HepG2 (cell line): ENCODE measurements at regions not wholly inside any gene's neighbourhood (a gene's known extent, or its start where the extent isn't known, plus 50 kb on each side); places are given as distances from the start of the nearest gene placed in this dataset.

ENCODE experiments used
- ATAC-seq: fragments of 200-7000 bp; cut with Tn5 transposase; 3 replicates; pipeline ENCODE4 v1.9.1; 2020; ENCODE audit warnings: mild to moderate bottlenecking, moderate library complexity
- BruUV-seq: library from RNA; stranded (reverse); fragments of 400-500 nt; replicated peaks from 2 replicates; lab custom pipeline; 2021; lab: Mats Ljungman, UMichigan
- CTCF ChIA-PET: fragments of 300-600 bp; formaldehyde crosslinking; extraction: SDS; loops from one replicate; lab custom pipeline; 2021; ENCODE audit warnings: low total read pairs, inconsistent platforms, low intra/inter-chr PET ratio; lab: Yijun Ruan, JAX
- POLR2A ChIA-PET: fragments of 350-600 bp; sonication (Branson Sonifier 250); formaldehyde crosslinking; loops from one replicate; lab custom pipeline; 2020; ENCODE audit warnings: antibody characterized with exemption, inconsistent platforms; lab: Yijun Ruan, JAX
- DNase-seq: peaks from one replicate; pipeline ENCODE4 v3.0.0-alpha.2; 2015; ENCODE audit warnings: low spot score
- FAIRE-seq: peaks from 3 replicates; lab custom pipeline; 2011; peaks lifted over from hg19 to GRCh38; lab: Jason Lieb, UNC
- H2AFZ ChIP-seq: one replicate; pipeline ENCODE4 v1.6.1; 2011; ENCODE audit warnings: low read length, inconsistent platforms
- H3K27ac ChIP-seq: fragments of 300-600 bp; 3 replicates; pipeline ENCODE4 v1.8.0; 2011; ENCODE audit warnings: mixed run types, mild to moderate bottlenecking, mixed read lengths, low read length, inconsistent platforms; ENCODE audit not compliant: insufficient read depth; ENCODE audit errors: extremely low read length
- H3K27me3 ChIP-seq, 2 experiments: fragments of 200-600 bp in 1 of 2; 2 replicates in 1 of 2; 3 replicates in 1 of 2; pipeline versions ENCODE4 v1.6.0 to v1.8.0; 2011; ENCODE audit warnings: low read length in 2 of 2, mild to moderate bottlenecking in 2 of 2, moderate library complexity in 2 of 2, inconsistent platforms in 1 of 2; ENCODE audit not compliant: insufficient read depth in 2 of 2, control insufficient read depth in 1 of 2
- H3K36me3 ChIP-seq, 2 experiments: fragments of 200-600 bp in 1 of 2; replicated peaks in 1 of 2; 2 replicates in 1 of 2; 3 replicates in 1 of 2; pipeline versions ENCODE4 v1.5.1 to v1.8.0; 2011; ENCODE audit warnings: low read length in 2 of 2, inconsistent platforms in 1 of 2; ENCODE audit not compliant: insufficient read depth in 2 of 2, control insufficient read depth in 1 of 2
- H3K4me1 ChIP-seq: 2 replicates; pipeline ENCODE4 v1.5.1; 2012; ENCODE audit warnings: low read length, inconsistent platforms; ENCODE audit not compliant: insufficient read depth
- H3K4me2 ChIP-seq: 2 replicates; pipeline ENCODE4 v1.6.0; 2011; ENCODE audit warnings: low read depth, low read length, inconsistent platforms
- H3K4me3 ChIP-seq, 3 experiments: fragments of 200-600 bp in 1 of 3; sonication (generic), shearing (Covaris generic) in 1 of 3; replicated peaks in 1 of 3; 2 replicates each; pipeline ENCODE4 v1.5.1; 2011 to 2016; ENCODE audit warnings: low read length in 3 of 3, inconsistent platforms in 2 of 3, low read depth in 2 of 3, mild to moderate bottlenecking in 2 of 3, control low read depth in 1 of 3, mixed read lengths in 1 of 3; ENCODE audit not compliant: insufficient read depth in 1 of 3
- H3K79me2 ChIP-seq: one replicate; pipeline ENCODE4 v1.6.1; 2011; ENCODE audit warnings: low read length, inconsistent platforms; ENCODE audit not compliant: insufficient read depth
- H3K9ac ChIP-seq: 2 replicates; pipeline ENCODE4 v1.6.0; 2011; ENCODE audit warnings: mild to moderate bottlenecking, low read depth, low read length, inconsistent platforms; ENCODE audit not compliant: insufficient read depth
- H3K9me3 ChIP-seq: 2 replicates; pipeline ENCODE4 v1.5.1; 2012; ENCODE audit warnings: mild to moderate bottlenecking, low read length
- H4K20me1 ChIP-seq: 2 replicates; pipeline ENCODE4 v1.6.0; 2011; ENCODE audit warnings: inconsistent platforms, mild to moderate bottlenecking, low read length, moderate library complexity; ENCODE audit not compliant: insufficient read depth
- GLI4 ChIP-seq: sonication (generic); formaldehyde crosslinking; IDR thresholded peaks from 2 replicates; pipeline ENCODE4 v1.5.1; 2020; ENCODE audit warnings: missing genetic modification reagents, mild to moderate bottlenecking, moderate library complexity, borderline replicate concordance
- IRX3 ChIP-seq: sonication (generic); formaldehyde crosslinking; IDR thresholded peaks from 2 replicates; pipeline ENCODE4 v1.8.1; 2023; ENCODE audit warnings: mild to moderate bottlenecking, low read depth, missing genetic modification reagents, borderline replicate concordance
- KAT7 ChIP-seq: IDR thresholded peaks from 2 replicates; pipeline ENCODE4 v1.6.1; 2018; ENCODE audit warnings: borderline replicate concordance, missing compliant biosample characterization
- SP140L ChIP-seq: sonication (generic); formaldehyde crosslinking; IDR thresholded peaks from 2 replicates; pipeline ENCODE4 v1.4.0; 2020; ENCODE audit warnings: missing genetic modification reagents, borderline replicate concordance
- ZNF468 ChIP-seq: sonication (generic); formaldehyde crosslinking; IDR thresholded peaks from 2 replicates; pipeline ENCODE4 v1.8.0; 2022; ENCODE audit warnings: mild to moderate bottlenecking, moderate library complexity, missing genetic modification reagents
- WGBS: methylation state at CpG from one replicate; pipeline ENCODE4 v1.1.6; 2017; ENCODE audit warnings: low lambda C conversion rate; 5-methylcytosine and 5-hydroxymethylcytosine counted together
- in situ Hi-C: cut with HindIII; loops from 2 replicates; pipeline ENCODE4 v1.10.0; 2017; ENCODE audit warnings: low pct_unique_long_range_greater_than_20kb; ENCODE audit not compliant: extremely low pct_ligation_motif_present
- intact Hi-C: fragments of 100-400 bp; cut with micrococcal nuclease; formaldehyde crosslinking; loops from one replicate; pipeline ENCODE4 v1.10.0; 2022; ENCODE audit not compliant: unreplicated experiment
- TF ChIP-seq, protein P1 (sequence below): IDR thresholded peaks from 2 replicates; pipeline ENCODE4 v1.6.1; 2016; ENCODE audit warnings: low read depth, missing genetic modification reagents, missing compliant biosample characterization
- TF ChIP-seq, protein P2 (sequence below): sonication (generic); formaldehyde crosslinking; IDR thresholded peaks from 2 replicates; pipeline ENCODE4 v1.4.0; 2020; ENCODE audit warnings: missing genetic modification reagents, borderline replicate concordance
- TF ChIP-seq, protein P3 (sequence below): sonication (generic); formaldehyde crosslinking; IDR thresholded peaks from 2 replicates; pipeline ENCODE4 v1.5.0; 2020; ENCODE audit warnings: missing genetic modification reagents, mild to moderate bottlenecking, borderline replicate concordance
- TF ChIP-seq, protein P4 (sequence below): sonication (generic); formaldehyde crosslinking; IDR thresholded peaks from 2 replicates; pipeline ENCODE4 v1.4.0; 2020; ENCODE audit warnings: missing genetic modification reagents, borderline replicate concordance

DNA sequence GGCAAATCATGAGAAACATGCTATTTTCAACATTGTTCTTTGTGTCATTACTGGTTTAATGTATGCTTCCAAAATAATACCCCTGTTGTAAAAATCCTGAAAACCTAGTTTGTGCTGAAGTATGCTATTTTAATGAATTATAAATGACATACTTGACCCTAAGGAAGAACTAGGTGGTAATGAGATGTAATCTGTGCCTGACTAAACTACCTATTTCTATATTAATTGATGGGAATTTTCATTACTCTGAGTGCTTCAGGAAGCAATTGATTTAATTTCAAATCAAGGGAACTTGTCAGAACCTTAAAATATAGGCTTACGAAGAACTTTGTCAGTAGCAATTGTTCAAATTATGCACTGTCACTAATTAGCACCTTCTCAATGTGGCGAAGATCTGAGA is 1005.6 kb upstream of the SLC10A2 start:
- H3K9me3 ChIP-seq = peaks cover 54% of the 10 kb centered on the region
- in situ Hi-C loops = no loop called here
- no peaks in the 10 kb centered on the region for H4K20me1 ChIP-seq
- intact Hi-C loops = no loop called here
- no peaks in the 10 kb centered on the region for H3K79me2 ChIP-seq
- H3K27ac ChIP-seq = no peak overlapping the region
- WGBS = 4% methylated on average over 2 of the region's 2 CpGs
- no peak overlapping the region for H3K4me2 ChIP-seq
- ChIA-PET CTCF (no interaction called here), POLR2A (no interaction called here)
- DNase-seq (no peak), ATAC-seq (no peak), FAIRE-seq (no peak)
- H3K4me1 ChIP-seq = no peaks in the 10 kb centered on the region
- no peaks in the 10 kb centered on the region for H3K36me3 ChIP-seq
- H3K27me3 ChIP-seq = no peaks in the 10 kb centered on the region
- no peak overlapping the region for H3K4me3 ChIP-seq
- no peak overlapping the region for H3K9ac ChIP-seq
- H2AFZ ChIP-seq = no peak overlapping the region
- BruUV-seq = no TSS peak
- TF ChIP-seq, protein P1, sequence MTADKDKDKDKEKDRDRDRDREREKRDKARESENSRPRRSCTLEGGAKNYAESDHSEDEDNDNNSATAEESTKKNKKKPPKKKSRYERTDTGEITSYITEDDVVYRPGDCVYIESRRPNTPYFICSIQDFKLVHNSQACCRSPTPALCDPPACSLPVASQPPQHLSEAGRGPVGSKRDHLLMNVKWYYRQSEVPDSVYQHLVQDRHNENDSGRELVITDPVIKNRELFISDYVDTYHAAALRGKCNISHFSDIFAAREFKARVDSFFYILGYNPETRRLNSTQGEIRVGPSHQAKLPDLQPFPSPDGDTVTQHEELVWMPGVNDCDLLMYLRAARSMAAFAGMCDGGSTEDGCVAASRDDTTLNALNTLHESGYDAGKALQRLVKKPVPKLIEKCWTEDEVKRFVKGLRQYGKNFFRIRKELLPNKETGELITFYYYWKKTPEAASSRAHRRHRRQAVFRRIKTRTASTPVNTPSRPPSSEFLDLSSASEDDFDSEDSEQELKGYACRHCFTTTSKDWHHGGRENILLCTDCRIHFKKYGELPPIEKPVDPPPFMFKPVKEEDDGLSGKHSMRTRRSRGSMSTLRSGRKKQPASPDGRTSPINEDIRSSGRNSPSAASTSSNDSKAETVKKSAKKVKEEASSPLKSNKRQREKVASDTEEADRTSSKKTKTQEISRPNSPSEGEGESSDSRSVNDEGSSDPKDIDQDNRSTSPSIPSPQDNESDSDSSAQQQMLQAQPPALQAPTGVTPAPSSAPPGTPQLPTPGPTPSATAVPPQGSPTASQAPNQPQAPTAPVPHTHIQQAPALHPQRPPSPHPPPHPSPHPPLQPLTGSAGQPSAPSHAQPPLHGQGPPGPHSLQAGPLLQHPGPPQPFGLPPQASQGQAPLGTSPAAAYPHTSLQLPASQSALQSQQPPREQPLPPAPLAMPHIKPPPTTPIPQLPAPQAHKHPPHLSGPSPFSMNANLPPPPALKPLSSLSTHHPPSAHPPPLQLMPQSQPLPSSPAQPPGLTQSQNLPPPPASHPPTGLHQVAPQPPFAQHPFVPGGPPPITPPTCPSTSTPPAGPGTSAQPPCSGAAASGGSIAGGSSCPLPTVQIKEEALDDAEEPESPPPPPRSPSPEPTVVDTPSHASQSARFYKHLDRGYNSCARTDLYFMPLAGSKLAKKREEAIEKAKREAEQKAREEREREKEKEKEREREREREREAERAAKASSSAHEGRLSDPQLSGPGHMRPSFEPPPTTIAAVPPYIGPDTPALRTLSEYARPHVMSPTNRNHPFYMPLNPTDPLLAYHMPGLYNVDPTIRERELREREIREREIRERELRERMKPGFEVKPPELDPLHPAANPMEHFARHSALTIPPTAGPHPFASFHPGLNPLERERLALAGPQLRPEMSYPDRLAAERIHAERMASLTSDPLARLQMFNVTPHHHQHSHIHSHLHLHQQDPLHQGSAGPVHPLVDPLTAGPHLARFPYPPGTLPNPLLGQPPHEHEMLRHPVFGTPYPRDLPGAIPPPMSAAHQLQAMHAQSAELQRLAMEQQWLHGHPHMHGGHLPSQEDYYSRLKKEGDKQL (CRISPR knock-in tag) = no peak
- TF ChIP-seq IRX3 (CRISPR knock-in tag) (no peak), SP140L (CRISPR knock-in tag) (no peak), ZNF468 (CRISPR knock-in tag) (no peak), GLI4 (CRISPR knock-in tag) (no peak), KAT7 (CRISPR knock-in tag) (no peak)
- TF ChIP-seq, protein P2, sequence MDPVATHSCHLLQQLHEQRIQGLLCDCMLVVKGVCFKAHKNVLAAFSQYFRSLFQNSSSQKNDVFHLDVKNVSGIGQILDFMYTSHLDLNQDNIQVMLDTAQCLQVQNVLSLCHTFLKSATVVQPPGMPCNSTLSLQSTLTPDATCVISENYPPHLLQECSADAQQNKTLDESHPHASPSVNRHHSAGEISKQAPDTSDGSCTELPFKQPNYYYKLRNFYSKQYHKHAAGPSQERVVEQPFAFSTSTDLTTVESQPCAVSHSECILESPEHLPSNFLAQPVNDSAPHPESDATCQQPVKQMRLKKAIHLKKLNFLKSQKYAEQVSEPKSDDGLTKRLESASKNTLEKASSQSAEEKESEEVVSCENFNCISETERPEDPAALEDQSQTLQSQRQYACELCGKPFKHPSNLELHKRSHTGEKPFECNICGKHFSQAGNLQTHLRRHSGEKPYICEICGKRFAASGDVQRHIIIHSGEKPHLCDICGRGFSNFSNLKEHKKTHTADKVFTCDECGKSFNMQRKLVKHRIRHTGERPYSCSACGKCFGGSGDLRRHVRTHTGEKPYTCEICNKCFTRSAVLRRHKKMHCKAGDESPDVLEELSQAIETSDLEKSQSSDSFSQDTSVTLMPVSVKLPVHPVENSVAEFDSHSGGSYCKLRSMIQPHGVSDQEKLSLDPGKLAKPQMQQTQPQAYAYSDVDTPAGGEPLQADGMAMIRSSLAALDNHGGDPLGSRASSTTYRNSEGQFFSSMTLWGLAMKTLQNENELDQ (CRISPR knock-in tag) = no peak
- TF ChIP-seq, protein P3, sequence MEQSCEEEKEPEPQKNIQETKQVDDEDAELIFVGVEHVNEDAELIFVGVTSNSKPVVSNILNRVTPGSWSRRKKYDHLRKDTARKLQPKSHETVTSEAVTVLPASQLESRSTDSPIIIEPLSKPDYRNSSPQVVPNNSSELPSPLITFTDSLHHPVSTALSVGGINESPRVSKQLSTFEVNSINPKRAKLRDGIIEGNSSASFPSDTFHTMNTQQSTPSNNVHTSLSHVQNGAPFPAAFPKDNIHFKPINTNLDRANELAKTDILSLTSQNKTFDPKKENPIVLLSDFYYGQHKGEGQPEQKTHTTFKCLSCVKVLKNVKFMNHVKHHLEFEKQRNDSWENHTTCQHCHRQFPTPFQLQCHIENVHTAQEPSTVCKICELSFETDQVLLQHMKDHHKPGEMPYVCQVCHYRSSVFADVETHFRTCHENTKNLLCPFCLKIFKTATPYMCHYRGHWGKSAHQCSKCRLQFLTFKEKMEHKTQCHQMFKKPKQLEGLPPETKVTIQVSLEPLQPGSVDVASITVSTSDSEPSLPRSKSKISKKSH = no peak
- TF ChIP-seq, protein P4, sequence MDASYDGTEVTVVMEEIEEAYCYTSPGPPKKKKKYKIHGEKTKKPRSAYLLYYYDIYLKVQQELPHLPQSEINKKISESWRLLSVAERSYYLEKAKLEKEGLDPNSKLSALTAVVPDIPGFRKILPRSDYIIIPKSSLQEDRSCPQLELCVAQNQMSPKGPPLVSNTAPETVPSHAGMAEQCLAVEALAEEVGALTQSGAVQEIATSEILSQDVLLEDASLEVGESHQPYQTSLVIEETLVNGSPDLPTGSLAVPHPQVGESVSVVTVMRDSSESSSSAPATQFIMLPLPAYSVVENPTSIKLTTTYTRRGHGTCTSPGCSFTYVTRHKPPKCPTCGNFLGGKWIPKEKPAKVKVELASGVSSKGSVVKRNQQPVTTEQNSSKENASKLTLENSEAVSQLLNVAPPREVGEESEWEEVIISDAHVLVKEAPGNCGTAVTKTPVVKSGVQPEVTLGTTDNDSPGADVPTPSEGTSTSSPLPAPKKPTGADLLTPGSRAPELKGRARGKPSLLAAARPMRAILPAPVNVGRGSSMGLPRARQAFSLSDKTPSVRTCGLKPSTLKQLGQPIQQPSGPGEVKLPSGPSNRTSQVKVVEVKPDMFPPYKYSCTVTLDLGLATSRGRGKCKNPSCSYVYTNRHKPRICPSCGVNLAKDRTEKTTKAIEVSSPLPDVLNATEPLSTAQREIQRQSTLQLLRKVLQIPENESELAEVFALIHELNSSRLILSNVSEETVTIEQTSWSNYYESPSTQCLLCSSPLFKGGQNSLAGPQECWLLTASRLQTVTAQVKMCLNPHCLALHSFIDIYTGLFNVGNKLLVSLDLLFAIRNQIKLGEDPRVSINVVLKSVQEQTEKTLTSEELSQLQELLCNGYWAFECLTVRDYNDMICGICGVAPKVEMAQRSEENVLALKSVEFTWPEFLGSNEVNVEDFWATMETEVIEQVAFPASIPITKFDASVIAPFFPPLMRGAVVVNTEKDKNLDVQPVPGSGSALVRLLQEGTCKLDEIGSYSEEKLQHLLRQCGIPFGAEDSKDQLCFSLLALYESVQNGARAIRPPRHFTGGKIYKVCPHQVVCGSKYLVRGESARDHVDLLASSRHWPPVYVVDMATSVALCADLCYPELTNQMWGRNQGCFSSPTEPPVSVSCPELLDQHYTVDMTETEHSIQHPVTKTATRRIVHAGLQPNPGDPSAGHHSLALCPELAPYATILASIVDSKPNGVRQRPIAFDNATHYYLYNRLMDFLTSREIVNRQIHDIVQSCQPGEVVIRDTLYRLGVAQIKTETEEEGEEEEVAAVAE = no peak
